ENCODE measurements at regions not wholly inside any gene's neighbourhood (a gene's known extent, or its start where the extent isn't known, plus 50 kb on each side); places are given as distances from the start of the nearest gene placed in this dataset.

- TF ChIP-seq, protein P1, sequence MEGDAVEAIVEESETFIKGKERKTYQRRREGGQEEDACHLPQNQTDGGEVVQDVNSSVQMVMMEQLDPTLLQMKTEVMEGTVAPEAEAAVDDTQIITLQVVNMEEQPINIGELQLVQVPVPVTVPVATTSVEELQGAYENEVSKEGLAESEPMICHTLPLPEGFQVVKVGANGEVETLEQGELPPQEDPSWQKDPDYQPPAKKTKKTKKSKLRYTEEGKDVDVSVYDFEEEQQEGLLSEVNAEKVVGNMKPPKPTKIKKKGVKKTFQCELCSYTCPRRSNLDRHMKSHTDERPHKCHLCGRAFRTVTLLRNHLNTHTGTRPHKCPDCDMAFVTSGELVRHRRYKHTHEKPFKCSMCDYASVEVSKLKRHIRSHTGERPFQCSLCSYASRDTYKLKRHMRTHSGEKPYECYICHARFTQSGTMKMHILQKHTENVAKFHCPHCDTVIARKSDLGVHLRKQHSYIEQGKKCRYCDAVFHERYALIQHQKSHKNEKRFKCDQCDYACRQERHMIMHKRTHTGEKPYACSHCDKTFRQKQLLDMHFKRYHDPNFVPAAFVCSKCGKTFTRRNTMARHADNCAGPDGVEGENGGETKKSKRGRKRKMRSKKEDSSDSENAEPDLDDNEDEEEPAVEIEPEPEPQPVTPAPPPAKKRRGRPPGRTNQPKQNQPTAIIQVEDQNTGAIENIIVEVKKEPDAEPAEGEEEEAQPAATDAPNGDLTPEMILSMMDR (IDR thresholded peaks at IDR 0.05) = no peak
- H3K27me3 ChIP-seq = no peaks in the 10 kb centered on the region
- intact Hi-C loops (cut with DNase I) = no loop called here
- no peak for DNase-seq (ENCODE audit: low spot score in 2 of 2)
- H3K36me3 ChIP-seq = no peaks in the 10 kb centered on the region
- H3K4me3 ChIP-seq = no peak overlapping the region
- no peaks in the 10 kb centered on the region for H3K9me3 ChIP-seq
- H3K27ac ChIP-seq = no peak overlapping the region
- H3K4me1 ChIP-seq = no peaks in the 10 kb centered on the region
Measured at GRCh38 chr16:17784073-17784472, 313.3 kb upstream of the XYLT1 start.

- TF ChIP-seq, protein P1 (IDR thresholded peaks at IDR 0.05) = no peak
- H3K4me1 ChIP-seq = no peaks in the 10 kb centered on the region
- DNase-seq (ENCODE audit: low spot score in 2 of 2) = no peak
- H3K4me3 ChIP-seq = no peak overlapping the region
- H3K9me3 ChIP-seq = no peaks in the 10 kb centered on the region
- intact Hi-C loops (cut with DNase I) = no loop called here
- no peaks in the 10 kb centered on the region for H3K27me3 ChIP-seq
- no peaks in the 10 kb centered on the region for H3K36me3 ChIP-seq
- H3K27ac ChIP-seq = no peak overlapping the region
Measured at GRCh38 chr16:17780181-17780580, 309.4 kb upstream of the XYLT1 start.

GRCh38 chr16:17777408-17777863, 306.7 kb upstream of the XYLT1 start:
- Histone ChIP-seq H3K4me3 (no peak overlapping the region), H3K9me3 (no peaks in the 10 kb centered on the region), H3K27ac (no peak overlapping the region), H3K36me3 (no peaks in the 10 kb centered on the region), H3K27me3 (no peaks in the 10 kb centered on the region), H3K4me1 (no peaks in the 10 kb centered on the region)
- intact Hi-C loops (cut with DNase I) = no loop called here
- TF ChIP-seq, protein P1 (IDR thresholded peaks at IDR 0.05) = no peak
- no peak for DNase-seq (ENCODE audit: low spot score in 2 of 2)

- Histone ChIP-seq H3K27ac (no peak overlapping the region), H3K4me3 (no peak overlapping the region), H3K27me3 (no peaks in the 10 kb centered on the region), H3K9me3 (no peaks in the 10 kb centered on the region), H3K36me3 (no peaks in the 10 kb centered on the region), H3K4me1 (no peaks in the 10 kb centered on the region)
- intact Hi-C loops (cut with DNase I) = no loop called here
- TF ChIP-seq, protein P1 (IDR thresholded peaks at IDR 0.05) = no peak
- no peak for DNase-seq (ENCODE audit: low spot score in 2 of 2)
Measured at GRCh38 chr16:17776888-17777287, 306.1 kb upstream of the XYLT1 start.

DNA sequence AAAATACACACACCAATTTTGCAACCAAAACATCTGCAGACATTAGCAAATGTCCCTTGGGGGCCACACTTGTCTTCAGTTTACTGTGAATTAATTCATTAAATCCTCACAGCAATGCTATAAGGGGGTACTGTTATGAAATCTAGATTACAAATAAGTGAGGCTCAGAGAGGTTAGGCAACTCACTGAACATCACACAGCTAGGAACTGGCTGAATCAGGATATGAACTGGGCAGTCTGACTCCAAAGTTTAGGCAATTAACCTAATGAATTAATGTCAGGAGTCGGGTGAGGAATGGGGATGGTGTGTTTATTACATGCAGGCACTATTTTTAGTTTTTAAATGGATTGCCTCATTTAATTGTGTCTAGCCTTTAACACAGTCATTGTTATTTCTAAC, 305.7 kb upstream of the XYLT1 start:
- Histone ChIP-seq H3K4me3 (no peak overlapping the region), H3K27me3 (no peaks in the 10 kb centered on the region), H3K4me1 (no peaks in the 10 kb centered on the region), H3K9me3 (no peaks in the 10 kb centered on the region), H3K36me3 (no peaks in the 10 kb centered on the region), H3K27ac (no peak overlapping the region)
- DNase-seq (ENCODE audit: low spot score in 2 of 2) = no peak
- TF ChIP-seq, protein P1 (IDR thresholded peaks at IDR 0.05) = no peak
- intact Hi-C loops (cut with DNase I) = no loop called here

- no peak overlapping the region for H3K4me3 ChIP-seq
- no peak overlapping the region for H3K27ac ChIP-seq
Measured at GRCh38 chr16:17775061-17775460, 304.3 kb upstream of the XYLT1 start.

More at GRCh38 chr16:17775061-17775460, 304.3 kb upstream of the XYLT1 start:
- Histone ChIP-seq H3K27me3 (no peaks in the 10 kb centered on the region), H3K4me1 (no peaks in the 10 kb centered on the region), H3K36me3 (no peaks in the 10 kb centered on the region), H3K9me3 (no peaks in the 10 kb centered on the region)
- TF ChIP-seq, protein P1 (IDR thresholded peaks at IDR 0.05) = no peak
- intact Hi-C loops (cut with DNase I) = no loop called here
- no peak for DNase-seq (ENCODE audit: low spot score in 2 of 2)
